ENCODE measurements at regions not wholly inside any gene's neighbourhood (a gene's known extent, or its start where the extent isn't known, plus 50 kb on each side); places are given as distances from the start of the nearest gene placed in this dataset.
A peak's percentile ranks its signal among the peaks of the same experiment; 100 is the strongest.

GRCh38 chr3:99126316-99126715 lies 224.8 kb upstream of the DCBLD2 start:
- Histone ChIP-seq H4K8ac (replicated peaks; ENCODE audit: insufficient read length, low read depth, low read length) (no peak overlapping the region), H3K56ac (ENCODE audit: insufficient read length, low read depth, low read length) (no peak overlapping the region), H3K18ac (ENCODE audit: insufficient read length, low read depth, low read length) (no peak overlapping the region), H2AFZ (ENCODE audit: low read length) (no peak overlapping the region), H3K79me1 (ENCODE audit: insufficient read depth, low read depth, low read length, poor library complexity, severe bottlenecking) (no peaks in the 10 kb centered on the region), H2BK20ac (ENCODE audit: low read depth, low read length, poor library complexity, severe bottlenecking) (no peak overlapping the region), H2AK5ac (ENCODE audit: insufficient read length, low read length) (no peak overlapping the region), H3K23me2 (ENCODE audit: insufficient read length, low read depth, low read length, poor library complexity, severe bottlenecking) (no peaks in the 10 kb centered on the region), H3K4ac (ENCODE audit: low read depth, low read length) (no peak overlapping the region), H4K20me1 (ENCODE audit: control insufficient read depth, insufficient read depth, insufficient read length) (no peaks in the 10 kb centered on the region), H3K23ac (ENCODE audit: insufficient read length, low read depth, low read length) (no peak overlapping the region), H4K5ac (ENCODE audit: insufficient read length, low read depth, low read length) (no peak overlapping the region), H3K14ac (ENCODE audit: insufficient read depth, low read length) (no peak overlapping the region), H3K27me3 (ENCODE audit: insufficient read depth, low read length) (no peaks in the 10 kb centered on the region), H3T11ph (ENCODE audit: low read length) (no peak overlapping the region), H3K4me2 (ENCODE audit: insufficient read depth, insufficient read length, low read length) (no peak overlapping the region), H2BK12ac (ENCODE audit: insufficient read length, low read depth, low read length) (no peak overlapping the region), H2BK5ac (ENCODE audit: insufficient read length, low read length) (no peak overlapping the region), H3K9me3 (ENCODE audit: control insufficient read depth, low read depth, low read length) (no peaks in the 10 kb centered on the region), H4K91ac (ENCODE audit: insufficient read length, low read depth, low read length) (no peak overlapping the region), H3K79me2 (ENCODE audit: insufficient read depth, low read length) (no peaks in the 10 kb centered on the region), H3K4me1 (ENCODE audit: insufficient read depth, low read length) (no peaks in the 10 kb centered on the region), H3K27ac (ENCODE audit: insufficient read length, low read depth, low read length) (no peak overlapping the region), H2BK15ac (ENCODE audit: low read depth, low read length) (no peak overlapping the region), H2BK120ac (ENCODE audit: low read depth, low read length, poor library complexity, severe bottlenecking) (no peak overlapping the region), H3K9ac (ENCODE audit: extremely low read depth, insufficient read length, low read length) (no peak overlapping the region)
- WGBS (ENCODE audit: extremely low coverage, insufficient read length, low lambda C conversion rate): no CpG with 5 or more reads among the region's 1 CpG
- Mint-ChIP-seq H3K27ac (peak overlapping the region in 1 of 3 experiments; percentile 65; a peak in 1 of 7 replicates), H3K4me3 (no peak overlapping the region), H3K9me3 (no peaks in the 10 kb centered on the region), H3K4me1 (no peaks in the 10 kb centered on the region), H3K36me3 (ENCODE audit: insufficient read depth in 1 of 3, low read depth in 3 of 3) (no peaks in the 10 kb centered on the region), H3K27me3 (ENCODE audit: low read depth) (no peaks in the 10 kb centered on the region)
- no peak for DNase-seq
- TF ChIP-seq, protein P1, sequence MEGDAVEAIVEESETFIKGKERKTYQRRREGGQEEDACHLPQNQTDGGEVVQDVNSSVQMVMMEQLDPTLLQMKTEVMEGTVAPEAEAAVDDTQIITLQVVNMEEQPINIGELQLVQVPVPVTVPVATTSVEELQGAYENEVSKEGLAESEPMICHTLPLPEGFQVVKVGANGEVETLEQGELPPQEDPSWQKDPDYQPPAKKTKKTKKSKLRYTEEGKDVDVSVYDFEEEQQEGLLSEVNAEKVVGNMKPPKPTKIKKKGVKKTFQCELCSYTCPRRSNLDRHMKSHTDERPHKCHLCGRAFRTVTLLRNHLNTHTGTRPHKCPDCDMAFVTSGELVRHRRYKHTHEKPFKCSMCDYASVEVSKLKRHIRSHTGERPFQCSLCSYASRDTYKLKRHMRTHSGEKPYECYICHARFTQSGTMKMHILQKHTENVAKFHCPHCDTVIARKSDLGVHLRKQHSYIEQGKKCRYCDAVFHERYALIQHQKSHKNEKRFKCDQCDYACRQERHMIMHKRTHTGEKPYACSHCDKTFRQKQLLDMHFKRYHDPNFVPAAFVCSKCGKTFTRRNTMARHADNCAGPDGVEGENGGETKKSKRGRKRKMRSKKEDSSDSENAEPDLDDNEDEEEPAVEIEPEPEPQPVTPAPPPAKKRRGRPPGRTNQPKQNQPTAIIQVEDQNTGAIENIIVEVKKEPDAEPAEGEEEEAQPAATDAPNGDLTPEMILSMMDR (conservative IDR thresholded peaks at IDR 0.05): no peak
